ENCODE measurements at regions not wholly inside any gene's neighbourhood (a gene's known extent, or its start where the extent isn't known, plus 50 kb on each side); places are given as distances from the start of the nearest gene placed in this dataset.

DNA sequence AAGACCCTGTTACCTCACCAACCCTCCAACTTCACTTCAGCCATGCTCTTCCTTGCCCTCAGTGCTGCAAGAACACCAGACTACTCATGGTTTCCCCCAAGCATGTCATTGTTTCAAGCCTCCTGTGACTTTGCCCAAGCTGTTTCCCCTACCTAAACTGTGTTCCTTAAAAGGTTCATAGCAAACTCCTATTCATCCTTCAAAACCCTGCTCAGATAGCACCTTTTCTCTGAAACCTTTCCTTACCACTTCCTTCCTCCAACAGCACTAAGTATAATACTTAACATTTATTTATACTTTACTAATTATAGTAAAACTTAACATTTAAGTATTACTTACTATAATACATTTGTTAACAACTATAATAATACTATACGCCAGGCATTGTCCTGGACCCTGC, 136.2 kb downstream of the CCT6B start:
- no peak for DNase-seq

- DNase-seq = no peak
Observed at GRCh38 chr17:34823023-34823422, 138.2 kb downstream of the CCT6B start.

DNA sequence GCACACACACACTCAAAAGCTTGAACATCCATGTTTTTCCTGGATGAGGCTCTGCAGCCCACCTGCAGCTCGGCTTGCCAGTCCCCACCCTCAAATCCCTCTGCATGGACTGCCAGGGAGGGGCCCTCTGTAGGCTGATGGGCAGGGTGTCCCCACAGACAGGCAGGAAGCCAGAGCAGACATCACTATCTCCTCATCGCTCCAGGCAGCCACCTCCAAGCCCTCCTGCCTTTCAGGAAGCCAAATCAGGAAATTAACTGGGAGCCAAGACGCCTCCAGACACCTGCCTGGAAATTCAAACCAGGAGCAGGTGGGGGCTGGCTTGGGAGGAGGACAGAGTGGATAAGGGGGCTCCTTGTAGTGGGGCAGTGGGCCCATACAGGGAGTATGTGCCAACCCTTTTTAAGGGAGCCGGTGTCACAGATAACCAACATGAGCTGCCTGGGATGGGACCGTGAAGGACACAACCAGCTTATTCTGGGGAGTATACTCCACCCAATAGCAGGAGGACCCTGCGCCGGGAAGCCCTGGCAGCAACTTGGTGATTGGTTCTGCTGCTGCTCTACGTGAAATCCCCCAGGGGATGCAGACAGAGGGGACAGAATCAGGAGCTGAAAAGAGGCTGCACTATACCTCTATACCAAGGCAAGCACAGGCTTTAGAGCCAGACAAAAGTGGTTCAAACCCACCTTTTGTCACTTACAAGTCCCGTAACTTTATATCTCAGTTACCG, 139.1 kb downstream of the CCT6B start:
- no peak for DNase-seq

GRCh38 chr17:34820922-34821321, 140.3 kb downstream of the CCT6B start:
- DNase-seq = no peak

- no peak for DNase-seq
Observed at GRCh38 chr17:34820248-34820801, 140.9 kb downstream of the CCT6B start.

- DNase-seq = no peak
Observed at GRCh38 chr17:34817252-34818035, 143.8 kb downstream of the CCT6B start.

GRCh38 chr17:34816848-34817247, 144.4 kb downstream of the CCT6B start:
- DNase-seq = no peak

DNA sequence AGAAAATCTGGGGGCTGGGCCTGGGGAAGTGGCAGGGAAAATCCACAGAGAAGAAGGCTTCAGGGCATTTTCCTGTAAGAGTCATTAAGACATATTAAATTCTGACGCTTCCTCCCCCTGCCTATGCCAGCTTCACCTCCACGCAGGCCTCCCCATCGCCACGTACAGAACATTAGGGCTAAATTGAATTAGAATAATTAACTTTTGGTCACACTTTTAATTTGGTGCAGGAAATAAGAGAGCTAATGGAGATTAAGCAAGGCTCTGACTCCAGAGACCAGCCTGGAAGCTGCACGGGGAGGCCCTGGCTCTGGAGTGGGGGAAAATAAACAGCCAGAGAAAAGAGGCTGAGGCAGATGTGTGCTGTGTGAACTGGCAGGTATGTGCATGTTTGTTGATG, 148.0 kb downstream of the CCT6B start:
- DNase-seq = no peak

- no peak for DNase-seq
Observed at GRCh38 chr17:34811561-34811960, 149.7 kb downstream of the CCT6B start.

DNA sequence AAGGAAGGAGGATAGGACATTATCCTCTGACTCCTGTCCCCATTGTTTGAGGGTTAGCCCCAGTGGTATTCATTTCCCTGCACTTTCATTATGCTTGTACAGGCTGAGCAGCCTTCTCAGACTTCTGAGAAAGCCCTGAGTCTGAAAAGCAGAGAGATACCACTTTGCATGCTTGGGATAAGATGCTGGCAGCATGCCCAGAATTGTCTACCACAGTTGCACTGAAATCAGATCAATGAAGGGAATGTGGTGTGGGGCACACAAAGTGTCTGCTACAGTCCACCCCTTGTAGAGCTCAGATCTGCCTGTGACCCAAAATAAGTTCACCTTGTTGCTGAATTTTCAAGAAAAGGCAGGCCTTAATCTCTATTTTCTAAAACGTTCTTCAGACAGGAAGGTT, 160.6 kb downstream of the CCT6B start:
- DNase-seq = no peak

GRCh38 chr17:34799751-34800150, 161.5 kb downstream of the CCT6B start:
- no peak for DNase-seq

DNA sequence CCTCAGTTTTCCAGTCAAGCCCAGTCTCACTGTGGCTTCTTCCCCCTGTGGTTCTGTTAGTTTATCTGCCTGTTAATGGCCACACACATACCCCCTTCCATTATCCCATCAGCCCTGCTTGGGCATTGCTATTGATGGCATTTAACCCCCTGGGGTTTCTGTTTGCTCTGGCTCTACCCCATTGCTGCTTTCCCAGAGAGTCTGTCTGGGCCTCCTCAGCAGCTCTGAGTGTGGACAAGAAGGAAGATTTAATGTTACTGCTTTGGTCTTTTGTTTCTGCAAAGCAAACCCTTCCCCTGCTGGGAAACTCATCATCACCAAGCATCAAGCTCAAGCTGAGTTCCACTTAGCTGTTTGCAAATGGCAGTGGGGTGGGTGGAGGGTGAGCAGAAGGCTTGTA, 162.7 kb downstream of the CCT6B start:
- DNase-seq = no peak

DNA sequence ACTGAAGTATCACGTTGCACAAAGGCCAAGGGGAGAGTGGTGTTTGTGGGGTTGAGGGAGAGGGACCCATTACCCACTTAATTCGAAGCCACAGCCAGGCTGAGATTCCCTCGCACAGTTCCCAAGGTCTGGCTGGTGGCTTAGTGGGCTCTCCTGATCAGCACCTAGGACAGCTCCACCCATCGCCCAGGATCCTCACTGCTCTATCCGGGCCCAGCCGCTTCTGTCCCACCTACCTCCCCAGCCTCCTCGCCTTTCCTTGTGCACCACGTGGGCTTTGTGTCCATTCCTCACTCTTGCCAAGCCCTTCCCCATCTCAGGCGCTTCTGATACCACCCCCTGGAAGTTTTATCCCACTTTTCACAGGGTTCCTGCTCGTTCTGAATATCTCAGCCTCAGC, 163.5 kb downstream of the CCT6B start:
- DNase-seq = no peak

GRCh38 chr17:34793231-34793908, 167.9 kb downstream of the CCT6B start:
- no peak for DNase-seq

DNA sequence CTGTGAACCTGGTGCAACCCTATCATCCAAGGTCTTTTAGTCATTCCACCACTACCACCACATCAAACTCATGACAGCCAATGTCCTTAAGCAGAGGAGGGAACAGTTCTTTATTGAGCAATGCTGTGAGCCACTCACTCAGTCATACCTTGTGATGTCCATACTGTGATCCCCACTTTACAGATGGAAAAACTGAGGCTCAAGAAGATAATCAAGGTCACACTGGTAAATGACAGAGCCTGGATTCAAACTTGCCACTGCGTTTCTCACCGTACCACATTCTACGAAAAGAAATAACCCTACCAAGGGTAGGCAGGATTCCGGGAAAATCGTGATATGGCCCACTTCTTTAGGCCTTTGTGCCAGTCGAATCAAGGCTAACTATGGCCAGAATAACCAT, 172.6 kb downstream of the CCT6B start:
- DNase-seq = no peak

DNA sequence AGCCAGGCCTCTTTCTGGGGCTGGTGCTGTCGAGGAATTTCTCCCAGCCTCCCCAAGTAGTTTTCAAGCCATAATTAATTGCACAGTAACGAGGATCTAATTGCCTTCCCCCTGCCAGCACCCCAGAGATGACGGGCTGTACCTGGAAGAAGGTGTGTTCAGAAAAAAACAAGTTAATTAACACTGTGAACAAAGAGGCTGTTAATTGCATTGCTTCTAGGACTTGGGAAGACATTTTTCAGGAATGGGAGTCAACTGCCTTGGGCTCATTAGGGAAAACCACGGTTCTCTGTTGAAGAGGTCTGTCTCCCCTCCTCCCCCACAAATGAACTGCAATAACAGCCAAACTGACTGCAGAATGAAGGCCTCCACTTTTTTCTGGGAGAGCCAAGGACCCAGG, 176.7 kb downstream of the CCT6B start:
- no peak for DNase-seq

- DNase-seq = no peak
Observed at GRCh38 chr17:34782271-34782670, 179.0 kb downstream of the CCT6B start.

- no peak for DNase-seq
Observed at GRCh38 chr17:34781571-34782108, 179.6 kb downstream of the CCT6B start.

GRCh38 chr17:34781071-34781470, 180.2 kb downstream of the CCT6B start:
- DNase-seq = no peak

DNA sequence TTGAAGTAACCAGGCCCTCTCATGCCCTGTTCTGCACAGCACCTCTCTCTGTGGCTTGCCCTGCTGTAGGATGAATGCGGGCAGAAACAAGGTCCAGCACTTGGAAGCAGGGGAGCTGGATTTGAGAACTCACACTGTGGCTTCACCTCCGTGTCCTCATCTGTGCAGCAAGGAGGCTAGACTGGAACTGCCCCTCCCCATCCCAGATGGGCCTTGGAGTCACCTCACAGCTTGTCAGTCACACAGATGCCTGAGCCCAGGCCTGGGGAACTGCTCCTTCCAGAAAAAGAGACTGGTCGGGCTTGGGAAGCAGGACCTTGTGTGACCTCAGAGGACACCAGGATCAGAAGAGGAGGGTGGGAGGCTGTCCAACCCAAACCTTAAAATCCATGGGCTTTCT, 180.8 kb downstream of the CCT6B start:
- DNase-seq = no peak

DNA sequence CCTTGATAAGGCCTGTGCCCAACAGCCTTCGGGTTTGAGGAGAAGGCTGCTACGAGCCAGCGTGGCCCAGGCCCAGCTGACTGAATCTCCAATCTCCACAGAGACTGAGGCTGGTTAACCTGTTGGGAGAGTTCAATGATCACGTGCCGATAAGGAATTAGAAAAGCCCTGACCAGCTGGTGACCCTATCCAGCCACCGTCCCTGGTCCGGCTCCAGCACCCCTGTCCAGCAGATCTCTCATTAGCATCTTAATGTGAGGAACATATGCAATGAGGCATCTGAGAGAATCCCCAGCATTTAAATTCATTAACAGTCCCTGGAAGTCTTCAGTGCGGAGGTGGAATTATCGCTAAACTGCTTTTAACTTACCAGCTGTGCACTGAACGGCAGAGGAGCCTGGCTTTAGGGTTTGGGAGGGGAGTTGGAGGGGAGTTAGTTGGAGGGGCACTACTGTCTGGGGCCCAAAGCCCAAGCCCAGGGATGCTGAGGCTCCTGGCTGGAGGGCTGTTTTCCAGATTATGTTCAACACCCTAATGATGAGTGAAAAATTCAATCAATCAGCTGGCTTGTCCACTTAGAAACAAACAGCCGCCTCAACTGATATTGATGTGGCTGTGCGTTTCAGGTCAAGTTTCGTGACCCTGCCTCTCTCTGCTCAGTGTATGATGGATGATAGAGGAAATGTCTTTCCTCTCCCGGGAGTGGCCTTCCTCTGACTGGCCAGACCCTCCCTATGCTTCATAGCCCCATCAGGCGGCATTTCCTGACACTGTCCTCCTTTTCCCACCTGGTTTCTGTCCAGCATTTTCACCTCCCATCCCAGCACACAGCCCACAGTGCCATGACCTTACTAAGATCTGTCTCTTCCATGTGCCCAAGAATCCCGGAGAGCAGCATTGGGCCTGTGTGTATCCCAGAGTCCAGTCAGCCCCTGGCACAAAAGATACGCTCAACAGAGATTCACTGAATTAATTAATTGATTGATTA, 184.5 kb downstream of the CCT6B start:
- no peak for DNase-seq

GRCh38 chr17:34773036-34773435, 188.2 kb downstream of the CCT6B start:
- no peak for DNase-seq
